ENCODE measurements at regions not wholly inside any gene's neighbourhood (a gene's known extent, or its start where the extent isn't known, plus 50 kb on each side); places are given as distances from the start of the nearest gene placed in this dataset.

DNA sequence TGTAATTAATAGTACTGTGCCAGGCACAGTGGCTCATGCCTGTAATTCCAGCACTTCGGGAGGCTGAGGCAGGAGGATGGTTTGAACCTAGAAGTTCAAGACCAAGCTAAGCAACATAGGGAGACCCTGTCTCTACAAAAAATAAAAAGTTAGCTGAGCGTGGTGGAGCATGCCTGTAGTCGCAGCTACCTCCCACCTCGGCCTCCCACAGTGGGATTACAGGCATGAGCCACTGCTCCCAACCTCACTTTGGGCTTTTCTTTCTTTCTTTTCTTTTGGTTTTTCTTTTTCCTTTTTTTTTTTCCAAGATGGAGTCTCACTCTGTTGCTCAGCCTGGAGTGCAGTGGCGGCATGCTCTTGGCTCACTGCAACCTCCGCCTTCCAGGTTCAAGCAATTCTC lies 137.8 kb downstream of the MRM1 start:
- Histone ChIP-seq H3K4me2 (ENCODE audit: low read length) (no peak overlapping the region), H3K27ac (ENCODE audit: low read depth, low read length) (no peak overlapping the region), H3F3A (ENCODE audit: control insufficient read depth, insufficient read depth) (no peaks in the 10 kb centered on the region), H3K79me2 (ENCODE audit: control insufficient read depth, low read length) (no peaks in the 10 kb centered on the region), H3K9me3 (ENCODE audit: control insufficient read depth, insufficient read depth, low read length) (no peaks in the 10 kb centered on the region), H3K4me3 (ENCODE audit: low read length) (no peak overlapping the region), H3K36me3 (ENCODE audit: control insufficient read depth, low read length) (no peaks in the 10 kb centered on the region), H3K9me2 (replicated peaks; ENCODE audit: control insufficient read depth, low read length) (no peaks in the 10 kb centered on the region), H4K20me1 (ENCODE audit: control insufficient read depth, insufficient read depth, low read depth, low read length) (no peaks in the 10 kb centered on the region), H3K27me3 (ENCODE audit: control insufficient read depth, low read length) (0 out of 2 replicates have a peak, but pooled peaks cover 8% of the 10 kb centered on the region), H3K4me1 (ENCODE audit: control insufficient read depth, low read length) (0 out of 2 replicates have a peak, but pooled peaks cover 3% of the 10 kb centered on the region)
- TF ChIP-seq EZH2phosphoT487 (IDR thresholded peaks at IDR 0.05; ENCODE audit: borderline replicate concordance, low read length): no peak
- TF ChIP-seq, protein P1, sequence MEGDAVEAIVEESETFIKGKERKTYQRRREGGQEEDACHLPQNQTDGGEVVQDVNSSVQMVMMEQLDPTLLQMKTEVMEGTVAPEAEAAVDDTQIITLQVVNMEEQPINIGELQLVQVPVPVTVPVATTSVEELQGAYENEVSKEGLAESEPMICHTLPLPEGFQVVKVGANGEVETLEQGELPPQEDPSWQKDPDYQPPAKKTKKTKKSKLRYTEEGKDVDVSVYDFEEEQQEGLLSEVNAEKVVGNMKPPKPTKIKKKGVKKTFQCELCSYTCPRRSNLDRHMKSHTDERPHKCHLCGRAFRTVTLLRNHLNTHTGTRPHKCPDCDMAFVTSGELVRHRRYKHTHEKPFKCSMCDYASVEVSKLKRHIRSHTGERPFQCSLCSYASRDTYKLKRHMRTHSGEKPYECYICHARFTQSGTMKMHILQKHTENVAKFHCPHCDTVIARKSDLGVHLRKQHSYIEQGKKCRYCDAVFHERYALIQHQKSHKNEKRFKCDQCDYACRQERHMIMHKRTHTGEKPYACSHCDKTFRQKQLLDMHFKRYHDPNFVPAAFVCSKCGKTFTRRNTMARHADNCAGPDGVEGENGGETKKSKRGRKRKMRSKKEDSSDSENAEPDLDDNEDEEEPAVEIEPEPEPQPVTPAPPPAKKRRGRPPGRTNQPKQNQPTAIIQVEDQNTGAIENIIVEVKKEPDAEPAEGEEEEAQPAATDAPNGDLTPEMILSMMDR (IDR thresholded peaks at IDR 0.05; ENCODE audit: low read depth, low read length, poor library complexity, severe bottlenecking): no peak

DNA sequence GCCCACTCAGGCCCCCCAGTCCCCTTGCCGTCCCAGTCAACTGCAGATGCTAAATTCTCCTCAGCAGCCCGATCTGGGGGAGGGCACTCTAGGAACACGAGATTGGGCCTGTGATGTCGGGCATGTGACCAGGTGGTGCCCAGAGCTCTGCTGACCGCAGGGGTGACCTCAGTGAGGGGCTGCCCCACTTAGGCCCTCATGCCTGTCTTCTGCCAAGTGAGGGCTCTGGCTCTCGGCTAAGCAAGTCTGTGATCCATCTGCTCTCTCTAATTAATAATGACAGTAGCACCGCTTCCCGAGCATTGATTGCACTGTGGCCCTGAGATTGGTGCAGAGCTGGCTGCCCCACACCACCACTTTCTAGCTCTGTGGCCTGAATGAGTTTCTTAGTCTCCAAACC lies 138.8 kb downstream of the MRM1 start:
- Histone ChIP-seq H3K27ac (ENCODE audit: low read depth, low read length) (no peak overlapping the region), H3K4me2 (ENCODE audit: low read length) (no peak overlapping the region), H3K36me3 (ENCODE audit: control insufficient read depth, low read length) (no peaks in the 10 kb centered on the region), H3K4me1 (ENCODE audit: control insufficient read depth, low read length) (0 out of 2 replicates have a peak, but pooled peaks cover 3% of the 10 kb centered on the region), H3K9me3 (ENCODE audit: control insufficient read depth, insufficient read depth, low read length) (no peaks in the 10 kb centered on the region), H3K27me3 (ENCODE audit: control insufficient read depth, low read length) (0 out of 2 replicates have a peak, but pooled peaks cover 8% of the 10 kb centered on the region), H3K4me3 (ENCODE audit: low read length) (no peak overlapping the region), H4K20me1 (ENCODE audit: control insufficient read depth, insufficient read depth, low read depth, low read length) (no peaks in the 10 kb centered on the region), H3F3A (ENCODE audit: control insufficient read depth, insufficient read depth) (no peaks in the 10 kb centered on the region), H3K9me2 (replicated peaks; ENCODE audit: control insufficient read depth, low read length) (no peaks in the 10 kb centered on the region), H3K79me2 (ENCODE audit: control insufficient read depth, low read length) (no peaks in the 10 kb centered on the region)
- no peak for TF ChIP-seq EZH2phosphoT487 (IDR thresholded peaks at IDR 0.05; ENCODE audit: borderline replicate concordance, low read length)
- TF ChIP-seq, protein P1 (IDR thresholded peaks at IDR 0.05; ENCODE audit: low read depth, low read length, poor library complexity, severe bottlenecking): no peak

GRCh38 chr17:36741019-36741902 lies 139.9 kb downstream of the MRM1 start:
- H3K4me2 ChIP-seq (ENCODE audit: low read length): no peak overlapping the region
- H3K36me3 ChIP-seq (ENCODE audit: control insufficient read depth, low read length): no peaks in the 10 kb centered on the region
- H3K4me3 ChIP-seq (ENCODE audit: low read length): no peak overlapping the region
- TF ChIP-seq, protein P1 (IDR thresholded peaks at IDR 0.05; ENCODE audit: low read depth, low read length, poor library complexity, severe bottlenecking): no peak
- no peak for TF ChIP-seq EZH2phosphoT487 (IDR thresholded peaks at IDR 0.05; ENCODE audit: borderline replicate concordance, low read length)
- H3K27ac ChIP-seq (ENCODE audit: low read depth, low read length): no peak overlapping the region
- H3K79me2 ChIP-seq (ENCODE audit: control insufficient read depth, low read length): no peaks in the 10 kb centered on the region
- no peaks in the 10 kb centered on the region for H3F3A ChIP-seq (ENCODE audit: control insufficient read depth, insufficient read depth)
- no peaks in the 10 kb centered on the region for H4K20me1 ChIP-seq (ENCODE audit: control insufficient read depth, insufficient read depth, low read depth, low read length)
- no peaks in the 10 kb centered on the region for H3K9me2 ChIP-seq (replicated peaks; ENCODE audit: control insufficient read depth, low read length)
- H3K4me1 ChIP-seq (ENCODE audit: control insufficient read depth, low read length): 0 out of 2 replicates have a peak, but pooled peaks cover 3% of the 10 kb centered on the region
- 0 out of 2 replicates have a peak, but pooled peaks cover 8% of the 10 kb centered on the region for H3K27me3 ChIP-seq (ENCODE audit: control insufficient read depth, low read length)
- no peaks in the 10 kb centered on the region for H3K9me3 ChIP-seq (ENCODE audit: control insufficient read depth, insufficient read depth, low read length)
